A673 (cell line): ENCODE measurements at regions not wholly inside any gene's neighbourhood (a gene's known extent, or its start where the extent isn't known, plus 50 kb on each side); places are given as distances from the start of the nearest gene placed in this dataset.
A peak's percentile ranks its signal among the peaks of the same experiment; 100 is the strongest.

ENCODE experiments used
- CTCF ChIP-seq: fragments of 300-800, 200-600 bp; sonication (generic); conservative IDR thresholded peaks from 2 replicates; pipeline ENCODE4 v1.5.1; 2017; ENCODE audit warnings: low read depth, mild to moderate bottlenecking, antibody characterized with exemption, low read length, moderate library complexity, mixed read lengths
- EZH2 ChIP-seq: fragments of 200-600 bp; sonication (generic); IDR thresholded peaks from 2 replicates; pipeline ENCODE4 v1.6.1; 2017; ENCODE audit warnings: borderline replicate concordance, low read depth, mild to moderate bottlenecking, mixed read lengths, antibody characterized with exemption, low read length; ENCODE audit not compliant: poor library complexity, severe bottlenecking

GRCh38 chr10:55631071-55631654 is 729.9 kb downstream of the ZWINT start:
- TF ChIP-seq CTCF (peak; percentile 37; the same call in 1 of the 2 replicates), EZH2 (no peak)
